ENCODE measurements at regions not wholly inside any gene's neighbourhood (a gene's known extent, or its start where the extent isn't known, plus 50 kb on each side); places are given as distances from the start of the nearest gene placed in this dataset.

- H3K4me3 ChIP-seq (ENCODE audit: control insufficient read depth, low read depth, low read length) = no peak overlapping the region
- DNase-seq (ENCODE audit: low read depth) = no peak
- no peak for TF ChIP-seq CTCF (IDR thresholded peaks at IDR 0.05; ENCODE audit: control insufficient read depth, insufficient read depth, low read depth, low read length, missing control alignments)
Measured at GRCh38 chr3:67788396-67788795, 134.0 kb upstream of the SUCLG2 start.

GRCh38 chr3:67783281-67784250 is 129.2 kb upstream of the SUCLG2 start:
- no peak overlapping the region for H3K4me3 ChIP-seq (ENCODE audit: control insufficient read depth, low read depth, low read length)
- TF ChIP-seq CTCF (IDR thresholded peaks at IDR 0.05; ENCODE audit: control insufficient read depth, insufficient read depth, low read depth, low read length, missing control alignments) = no peak
- no peak for DNase-seq (ENCODE audit: low read depth)

GRCh38 chr3:67781871-67782270 is 127.5 kb upstream of the SUCLG2 start:
- no peak for DNase-seq (ENCODE audit: low read depth)
- no peak overlapping the region for H3K4me3 ChIP-seq (ENCODE audit: control insufficient read depth, low read depth, low read length)
- no peak for TF ChIP-seq CTCF (IDR thresholded peaks at IDR 0.05; ENCODE audit: control insufficient read depth, insufficient read depth, low read depth, low read length, missing control alignments)

- TF ChIP-seq CTCF (IDR thresholded peaks at IDR 0.05; ENCODE audit: control insufficient read depth, insufficient read depth, low read depth, low read length, missing control alignments) = no peak
- no peak for DNase-seq (ENCODE audit: low read depth)
- H3K4me3 ChIP-seq (ENCODE audit: control insufficient read depth, low read depth, low read length) = no peak overlapping the region
Measured at GRCh38 chr3:67781218-67781617, 126.8 kb upstream of the SUCLG2 start.

GRCh38 chr3:67774676-67775075 is 120.3 kb upstream of the SUCLG2 start:
- TF ChIP-seq CTCF (IDR thresholded peaks at IDR 0.05; ENCODE audit: control insufficient read depth, insufficient read depth, low read depth, low read length, missing control alignments) = no peak
- H3K4me3 ChIP-seq (ENCODE audit: control insufficient read depth, low read depth, low read length) = no peak overlapping the region
- no peak for DNase-seq (ENCODE audit: low read depth)

GRCh38 chr3:67765575-67765974 is 111.2 kb upstream of the SUCLG2 start:
- DNase-seq (ENCODE audit: low read depth) = no peak
- no peak for TF ChIP-seq CTCF (IDR thresholded peaks at IDR 0.05; ENCODE audit: control insufficient read depth, insufficient read depth, low read depth, low read length, missing control alignments)
- no peak overlapping the region for H3K4me3 ChIP-seq (ENCODE audit: control insufficient read depth, low read depth, low read length)

All from AG09309 (cell line).